Fibroblast of pulmonary artery (primary cell): ENCODE measurements at regions not wholly inside any gene's neighbourhood (a gene's known extent, or its start where the extent isn't known, plus 50 kb on each side); places are given as distances from the start of the nearest gene placed in this dataset.

Source experiments
- DNase-seq: peaks from one replicate; pipeline ENCODE4 v3.0.0-alpha.2; 2010; ENCODE audit warnings: low read depth
- H3K4me3 ChIP-seq: replicated peaks from 2 replicates; pipeline ENCODE4 v1.5.1; 2011; ENCODE audit warnings: low read depth, mild to moderate bottlenecking, control low read depth, low read length, moderate library complexity
- TF ChIP-seq, protein P1 (sequence below): IDR thresholded peaks from 2 replicates; pipeline ENCODE4 v1.5.1; 2011; ENCODE audit warnings: mild to moderate bottlenecking, control low read depth, low read length, inconsistent platforms; ENCODE audit errors: missing control alignments

GRCh38 chr10:78292250-78292981 lies 258.8 kb downstream of the RPS24 start:
- no peak for DNase-seq
- TF ChIP-seq, protein P1, sequence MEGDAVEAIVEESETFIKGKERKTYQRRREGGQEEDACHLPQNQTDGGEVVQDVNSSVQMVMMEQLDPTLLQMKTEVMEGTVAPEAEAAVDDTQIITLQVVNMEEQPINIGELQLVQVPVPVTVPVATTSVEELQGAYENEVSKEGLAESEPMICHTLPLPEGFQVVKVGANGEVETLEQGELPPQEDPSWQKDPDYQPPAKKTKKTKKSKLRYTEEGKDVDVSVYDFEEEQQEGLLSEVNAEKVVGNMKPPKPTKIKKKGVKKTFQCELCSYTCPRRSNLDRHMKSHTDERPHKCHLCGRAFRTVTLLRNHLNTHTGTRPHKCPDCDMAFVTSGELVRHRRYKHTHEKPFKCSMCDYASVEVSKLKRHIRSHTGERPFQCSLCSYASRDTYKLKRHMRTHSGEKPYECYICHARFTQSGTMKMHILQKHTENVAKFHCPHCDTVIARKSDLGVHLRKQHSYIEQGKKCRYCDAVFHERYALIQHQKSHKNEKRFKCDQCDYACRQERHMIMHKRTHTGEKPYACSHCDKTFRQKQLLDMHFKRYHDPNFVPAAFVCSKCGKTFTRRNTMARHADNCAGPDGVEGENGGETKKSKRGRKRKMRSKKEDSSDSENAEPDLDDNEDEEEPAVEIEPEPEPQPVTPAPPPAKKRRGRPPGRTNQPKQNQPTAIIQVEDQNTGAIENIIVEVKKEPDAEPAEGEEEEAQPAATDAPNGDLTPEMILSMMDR = no peak
- H3K4me3 ChIP-seq = no peak overlapping the region

GRCh38 chr10:78292982-78293865 lies 259.6 kb downstream of the RPS24 start:
- no peak overlapping the region for H3K4me3 ChIP-seq
- no peak for DNase-seq
- TF ChIP-seq, protein P1 = no peak

GRCh38 chr10:78295242-78295641 lies 261.6 kb downstream of the RPS24 start:
- no peak for DNase-seq
- TF ChIP-seq, protein P1 = no peak
- no peak overlapping the region for H3K4me3 ChIP-seq

- TF ChIP-seq, protein P1 = no peak
- no peak overlapping the region for H3K4me3 ChIP-seq
- no peak for DNase-seq
Measured at GRCh38 chr10:78296785-78297184, 263.1 kb downstream of the RPS24 start.

DNA sequence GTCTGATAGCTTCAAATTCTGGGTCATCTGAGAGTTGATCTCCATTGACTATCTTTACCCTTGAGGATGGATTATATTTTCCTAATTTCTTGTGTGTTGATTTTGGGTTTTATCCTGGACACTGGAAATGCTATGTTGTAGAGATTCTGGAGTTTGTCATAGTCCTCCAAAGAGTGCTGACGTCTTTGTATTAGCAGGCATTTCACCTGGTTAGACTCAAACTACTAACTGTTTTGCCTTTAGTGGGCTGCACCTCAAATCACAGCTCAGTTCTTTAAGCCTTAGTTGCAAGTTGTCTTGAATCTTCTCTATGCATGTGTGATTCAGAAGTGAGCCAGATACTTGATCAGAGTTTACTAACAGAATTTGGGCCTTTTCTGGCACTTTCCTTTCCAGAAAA lies 264.3 kb downstream of the RPS24 start:
- no peak for DNase-seq
- TF ChIP-seq, protein P1 = no peak
- H3K4me3 ChIP-seq = no peak overlapping the region

DNA sequence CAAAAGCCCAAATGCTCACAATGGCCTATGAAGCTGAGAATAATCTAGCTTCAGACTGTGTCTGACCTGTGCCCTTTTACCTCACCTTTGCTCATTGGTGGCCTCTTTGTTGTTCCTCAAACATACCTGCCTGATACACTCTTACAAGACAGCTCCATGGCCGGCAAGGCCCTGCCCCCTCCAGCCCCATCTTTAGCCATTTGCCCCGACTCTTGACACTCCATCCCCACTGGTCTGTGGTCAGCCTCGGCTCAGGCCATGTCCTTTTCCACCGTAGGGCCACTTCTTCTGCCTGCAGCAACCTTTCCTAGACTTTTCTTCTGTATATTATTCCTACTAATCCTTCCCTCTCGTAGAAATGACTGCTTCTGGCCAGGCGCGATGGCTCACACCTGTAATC lies 265.2 kb downstream of the RPS24 start:
- TF ChIP-seq, protein P1 = no peak
- no peak overlapping the region for H3K4me3 ChIP-seq
- no peak for DNase-seq
